Upper lobe of right lung (tissue), 1 donor: ENCODE measurements at regions not wholly inside any gene's neighbourhood (a gene's known extent, or its start where the extent isn't known, plus 50 kb on each side); places are given as distances from the start of the nearest gene placed in this dataset.
"Not testable (repeated sequence)": the region's sequence is repeated elsewhere in the genome, so short reads cannot be mapped to it uniquely, and the experiment has no call there.

Source experiments
- ATAC-seq: fragments of 200-7000 bp; cut with Tn5 transposase; one replicate; pipeline ENCODE4 v1.9.1; 2020; ENCODE audit warnings: mild to moderate bottlenecking, moderate library complexity
- DNase-seq: peaks from one replicate; pipeline ENCODE4 v3.0.0-alpha.2; 2020
- H3K27ac ChIP-seq: fragments of 200-600 bp; one replicate; pipeline ENCODE4 v1.8.0; 2022
- H3K27me3 ChIP-seq: fragments of 200-600 bp; one replicate; pipeline ENCODE4 v1.8.0; 2022; ENCODE audit warnings: mild to moderate bottlenecking
- H3K36me3 ChIP-seq: fragments of 200-600 bp; one replicate; pipeline ENCODE4 v1.8.0; 2022
- H3K4me1 ChIP-seq: fragments of 200-600 bp; one replicate; pipeline ENCODE4 v1.8.0; 2022
- H3K4me3 ChIP-seq: fragments of 200-600 bp; one replicate; pipeline ENCODE4 v1.8.0; 2022; ENCODE audit warnings: mild to moderate bottlenecking
- H3K9me3 ChIP-seq: fragments of 200-600 bp; one replicate; pipeline ENCODE4 v1.8.0; 2022
- intact Hi-C: fragments of 100-400 bp; cut with DNase I; formaldehyde crosslinking; loops from one replicate; pipeline ENCODE4 v1.11.0; 2022
- TF ChIP-seq, protein P1 (sequence below): fragments of 200-600 bp; IDR thresholded peaks from one replicate; pipeline ENCODE4 v1.8.0; 2022; ENCODE audit warnings: antibody characterized with exemption
- donor health status: DM: no; HTN: yes; CAD: no; lungs with severe emphysema.

- H3K27ac ChIP-seq: no peak overlapping the region
- intact Hi-C loops: no loop called here
- H3K4me3 ChIP-seq: no peak overlapping the region
- H3K9me3 ChIP-seq: no peaks in the 10 kb centered on the region
- H3K4me1 ChIP-seq: no peaks in the 10 kb centered on the region
- no peaks in the 10 kb centered on the region for H3K36me3 ChIP-seq
- peaks cover 16% of the 10 kb centered on the region for H3K27me3 ChIP-seq
- ATAC-seq (no peak), DNase-seq (no peak)
- TF ChIP-seq, protein P1, sequence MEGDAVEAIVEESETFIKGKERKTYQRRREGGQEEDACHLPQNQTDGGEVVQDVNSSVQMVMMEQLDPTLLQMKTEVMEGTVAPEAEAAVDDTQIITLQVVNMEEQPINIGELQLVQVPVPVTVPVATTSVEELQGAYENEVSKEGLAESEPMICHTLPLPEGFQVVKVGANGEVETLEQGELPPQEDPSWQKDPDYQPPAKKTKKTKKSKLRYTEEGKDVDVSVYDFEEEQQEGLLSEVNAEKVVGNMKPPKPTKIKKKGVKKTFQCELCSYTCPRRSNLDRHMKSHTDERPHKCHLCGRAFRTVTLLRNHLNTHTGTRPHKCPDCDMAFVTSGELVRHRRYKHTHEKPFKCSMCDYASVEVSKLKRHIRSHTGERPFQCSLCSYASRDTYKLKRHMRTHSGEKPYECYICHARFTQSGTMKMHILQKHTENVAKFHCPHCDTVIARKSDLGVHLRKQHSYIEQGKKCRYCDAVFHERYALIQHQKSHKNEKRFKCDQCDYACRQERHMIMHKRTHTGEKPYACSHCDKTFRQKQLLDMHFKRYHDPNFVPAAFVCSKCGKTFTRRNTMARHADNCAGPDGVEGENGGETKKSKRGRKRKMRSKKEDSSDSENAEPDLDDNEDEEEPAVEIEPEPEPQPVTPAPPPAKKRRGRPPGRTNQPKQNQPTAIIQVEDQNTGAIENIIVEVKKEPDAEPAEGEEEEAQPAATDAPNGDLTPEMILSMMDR: no peak
These were observed 135.8 kb upstream of the PEG3 start for GRCh38 chr19:56976300-56976699.

GRCh38 chr19:56976995-56977906, 136.7 kb upstream of the PEG3 start:
- H3K9me3 ChIP-seq: no peaks in the 10 kb centered on the region
- ATAC-seq: no peak
- no peak overlapping the region for H3K27ac ChIP-seq
- peaks cover 6% of the 10 kb centered on the region for H3K27me3 ChIP-seq
- H3K4me3 ChIP-seq: no peak overlapping the region
- DNase-seq: no peak
- no peaks in the 10 kb centered on the region for H3K36me3 ChIP-seq
- no peaks in the 10 kb centered on the region for H3K4me1 ChIP-seq
- TF ChIP-seq, protein P1: no peak
- intact Hi-C loops: no loop called here

DNA sequence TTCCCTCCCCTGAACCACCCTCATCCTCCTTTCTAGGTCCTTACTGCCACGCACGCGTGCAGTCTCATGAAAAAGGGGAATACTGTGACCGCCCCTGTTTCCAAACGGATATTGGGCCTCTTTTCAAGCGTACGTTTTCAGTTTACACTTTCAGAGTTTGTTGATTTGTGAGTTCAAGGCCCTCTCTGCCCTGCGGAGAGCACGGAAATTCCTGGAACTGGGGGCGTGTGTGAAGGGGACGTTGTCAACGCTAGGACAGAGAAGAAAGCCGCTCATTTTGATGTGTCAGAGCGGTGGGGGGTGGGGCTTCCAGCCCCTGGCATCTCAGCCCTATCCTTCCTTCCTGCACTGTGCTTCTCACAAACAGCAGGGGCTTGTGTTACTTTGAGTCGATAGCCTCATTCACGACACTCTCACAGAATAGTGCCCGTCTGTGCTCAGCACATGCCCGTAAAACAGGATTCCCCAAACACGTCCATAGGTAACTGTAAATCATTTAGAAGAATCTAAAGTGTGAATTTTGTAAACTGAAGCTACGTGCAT, 137.6 kb upstream of the PEG3 start:
- Histone ChIP-seq H3K9me3 (no peaks in the 10 kb centered on the region), H3K27ac (no peak overlapping the region), H3K27me3 (peaks cover 4% of the 10 kb centered on the region), H3K4me1 (no peaks in the 10 kb centered on the region), H3K36me3 (no peaks in the 10 kb centered on the region), H3K4me3 (no peak overlapping the region)
- intact Hi-C loops: no loop called here
- no peak for ATAC-seq
- no peak for DNase-seq
- TF ChIP-seq, protein P1: no peak

GRCh38 chr19:56980326-56980725, 139.5 kb upstream of the USP29 start:
- DNase-seq, H3K4me3 ChIP-seq, H3K27me3 ChIP-seq, H3K4me1 ChIP-seq, ATAC-seq, H3K36me3 ChIP-seq, H3K27ac ChIP-seq, intact Hi-C loops, H3K9me3 ChIP-seq: not testable (repeated sequence)

- no peak for ATAC-seq
- Histone ChIP-seq H3K27ac (no peak overlapping the region), H3K4me1 (no peaks in the 10 kb centered on the region), H3K4me3 (no peak overlapping the region), H3K36me3 (no peaks in the 10 kb centered on the region), H3K27me3 (no peaks in the 10 kb centered on the region), H3K9me3 (no peaks in the 10 kb centered on the region)
- no peak for DNase-seq
- TF ChIP-seq, protein P1: no peak
- intact Hi-C loops: no loop called here
These were observed 138.9 kb upstream of the USP29 start for GRCh38 chr19:56980906-56981305.

DNA sequence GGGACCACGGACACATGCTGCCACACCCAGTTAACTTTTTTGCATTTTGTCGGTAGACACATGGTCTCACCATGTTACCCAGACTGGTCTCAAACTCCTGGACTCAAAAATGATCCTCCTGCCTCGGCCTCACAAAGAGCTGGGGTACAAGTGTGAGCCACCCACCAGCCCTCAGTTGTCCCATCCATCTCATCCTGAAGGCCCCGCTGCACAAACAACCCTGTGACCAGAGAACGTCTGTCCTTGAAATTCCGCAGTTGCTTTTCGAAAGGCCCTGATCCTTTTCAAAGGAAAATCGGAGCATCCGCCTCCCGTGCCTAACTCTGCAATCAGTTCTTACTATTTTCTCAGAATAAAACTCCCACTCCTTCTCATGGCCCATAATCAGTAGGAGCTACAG, 138.3 kb upstream of the USP29 start:
- intact Hi-C loops: not testable (repeated sequence)

More for the DNA sequence above, 138.3 kb upstream of the USP29 start:
- ATAC-seq, H3K4me1 ChIP-seq, H3K27ac ChIP-seq, H3K4me3 ChIP-seq, H3K27me3 ChIP-seq, H3K9me3 ChIP-seq, H3K36me3 ChIP-seq, DNase-seq: not testable (repeated sequence)
